ENCODE measurements at regions not wholly inside any gene's neighbourhood (a gene's known extent, or its start where the extent isn't known, plus 50 kb on each side); places are given as distances from the start of the nearest gene placed in this dataset.

- no peak for TF ChIP-seq CTCF (IDR thresholded peaks at IDR 0.05)
- no peak for TF ChIP-seq POLR2A (IDR thresholded peaks at IDR 0.05)
These were observed 235.4 kb upstream of the DYNLRB2 start for GRCh38 chr16:80305410-80305809.

All from lower leg skin (tissue), 3 donors.